GM12873 (cell line): ENCODE measurements at regions not wholly inside any gene's neighbourhood (a gene's known extent, or its start where the extent isn't known, plus 50 kb on each side); places are given as distances from the start of the nearest gene placed in this dataset.

Experiments used
- TF ChIP-seq, protein P1 (sequence below): IDR thresholded peaks from 2 replicates; pipeline ENCODE4 v1.5.1; 2012; ENCODE audit warnings: low read depth, mild to moderate bottlenecking, moderate library complexity, low read length, control low read depth; ENCODE audit not compliant: insufficient read depth; ENCODE audit errors: missing control alignments

DNA sequence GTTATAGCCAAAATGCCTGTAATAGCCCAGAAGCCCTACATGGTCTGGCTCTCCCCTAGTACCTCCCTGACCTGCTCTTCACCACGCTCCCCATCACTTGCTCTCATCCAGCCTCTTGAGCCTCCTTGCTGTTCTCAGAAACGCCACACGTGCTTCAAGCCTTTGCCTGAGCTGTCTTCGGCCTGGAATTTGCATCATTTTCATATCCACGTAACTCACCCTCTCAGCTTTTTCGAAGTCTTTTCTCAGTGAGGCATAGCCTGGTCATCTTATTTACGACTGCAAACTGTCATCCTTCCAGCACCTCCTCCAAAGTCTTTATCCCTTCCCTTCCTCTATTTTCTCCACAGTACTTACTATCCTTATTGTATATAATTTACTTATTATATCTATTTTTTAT lies 151.0 kb upstream of the AHR start:
- TF ChIP-seq, protein P1, sequence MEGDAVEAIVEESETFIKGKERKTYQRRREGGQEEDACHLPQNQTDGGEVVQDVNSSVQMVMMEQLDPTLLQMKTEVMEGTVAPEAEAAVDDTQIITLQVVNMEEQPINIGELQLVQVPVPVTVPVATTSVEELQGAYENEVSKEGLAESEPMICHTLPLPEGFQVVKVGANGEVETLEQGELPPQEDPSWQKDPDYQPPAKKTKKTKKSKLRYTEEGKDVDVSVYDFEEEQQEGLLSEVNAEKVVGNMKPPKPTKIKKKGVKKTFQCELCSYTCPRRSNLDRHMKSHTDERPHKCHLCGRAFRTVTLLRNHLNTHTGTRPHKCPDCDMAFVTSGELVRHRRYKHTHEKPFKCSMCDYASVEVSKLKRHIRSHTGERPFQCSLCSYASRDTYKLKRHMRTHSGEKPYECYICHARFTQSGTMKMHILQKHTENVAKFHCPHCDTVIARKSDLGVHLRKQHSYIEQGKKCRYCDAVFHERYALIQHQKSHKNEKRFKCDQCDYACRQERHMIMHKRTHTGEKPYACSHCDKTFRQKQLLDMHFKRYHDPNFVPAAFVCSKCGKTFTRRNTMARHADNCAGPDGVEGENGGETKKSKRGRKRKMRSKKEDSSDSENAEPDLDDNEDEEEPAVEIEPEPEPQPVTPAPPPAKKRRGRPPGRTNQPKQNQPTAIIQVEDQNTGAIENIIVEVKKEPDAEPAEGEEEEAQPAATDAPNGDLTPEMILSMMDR = no peak

DNA sequence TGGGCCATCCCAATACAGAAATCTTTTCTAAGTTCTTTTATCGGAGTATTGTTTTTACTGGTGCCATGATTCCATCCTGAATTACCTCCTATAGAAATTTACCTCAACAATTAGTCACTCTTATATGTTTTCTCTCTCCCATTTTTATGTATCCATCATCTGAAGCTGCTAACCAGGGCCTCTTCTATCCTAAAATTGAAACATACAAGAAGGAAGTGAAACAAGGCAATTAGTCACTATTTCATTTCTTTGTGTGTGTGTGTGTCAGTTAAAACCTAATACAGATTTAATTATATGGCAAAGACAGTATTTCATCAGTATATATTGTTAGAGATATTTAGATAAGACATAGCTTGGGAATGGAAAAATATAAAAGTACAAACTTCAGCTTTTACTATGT lies 148.4 kb upstream of the AHR start:
- TF ChIP-seq, protein P1 = no peak

DNA sequence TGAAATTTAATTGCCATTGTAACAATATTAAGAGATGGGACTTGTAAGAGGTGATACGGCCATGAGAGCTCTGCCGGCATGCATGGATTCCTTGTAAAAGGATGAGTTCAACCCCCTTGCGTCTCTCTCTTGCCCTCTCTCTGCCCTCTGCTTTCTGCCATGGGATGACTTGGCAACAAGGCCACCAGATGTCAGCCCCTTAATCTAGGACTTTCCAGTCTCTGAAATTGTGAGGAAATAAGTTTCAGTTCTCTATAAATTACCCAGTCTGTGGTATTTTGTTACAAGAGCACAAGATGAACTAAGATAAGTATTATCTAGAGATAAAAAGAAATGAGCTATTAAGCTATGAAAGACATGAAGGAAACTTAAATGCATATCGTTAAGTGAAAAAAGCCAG lies 145.7 kb upstream of the AHR start:
- TF ChIP-seq, protein P1 = no peak

DNA sequence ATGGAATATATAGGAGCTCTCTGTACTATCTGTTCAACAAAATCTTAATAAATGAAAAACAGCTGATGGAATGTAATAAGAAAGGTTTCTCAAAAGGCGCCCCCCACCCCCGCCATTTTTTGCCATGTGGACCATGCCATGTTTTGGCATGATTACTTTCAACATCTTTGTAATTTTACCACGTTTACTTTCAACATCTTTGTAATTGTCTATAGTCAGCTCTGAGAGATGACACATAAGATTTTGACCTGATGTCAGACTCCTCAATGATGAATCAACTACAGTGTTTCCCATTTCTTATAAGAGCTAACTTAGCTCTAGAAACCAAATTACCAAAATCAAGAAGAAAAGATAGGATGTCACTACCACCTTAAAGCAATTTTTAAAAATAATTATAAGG lies 144.9 kb upstream of the AHR start:
- TF ChIP-seq, protein P1 = no peak

DNA sequence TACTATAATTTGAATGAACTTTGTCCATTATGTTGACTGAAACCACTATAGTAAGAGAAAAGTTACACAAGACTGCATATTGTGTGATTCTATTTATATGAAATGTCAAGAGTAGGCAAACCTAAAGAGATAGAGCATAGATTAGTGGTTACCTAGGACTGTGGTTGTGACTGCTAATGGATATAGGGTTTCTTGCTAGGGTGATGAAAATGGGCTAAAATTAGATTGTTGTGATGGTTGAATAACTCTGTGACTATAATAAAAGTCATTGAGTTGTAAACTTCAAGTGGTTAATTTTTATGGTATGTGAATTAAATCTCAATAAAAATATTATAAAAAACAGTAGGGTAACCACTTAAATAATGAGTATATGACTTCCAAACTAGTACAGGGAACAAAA lies 142.9 kb upstream of the AHR start:
- TF ChIP-seq, protein P1 = no peak

DNA sequence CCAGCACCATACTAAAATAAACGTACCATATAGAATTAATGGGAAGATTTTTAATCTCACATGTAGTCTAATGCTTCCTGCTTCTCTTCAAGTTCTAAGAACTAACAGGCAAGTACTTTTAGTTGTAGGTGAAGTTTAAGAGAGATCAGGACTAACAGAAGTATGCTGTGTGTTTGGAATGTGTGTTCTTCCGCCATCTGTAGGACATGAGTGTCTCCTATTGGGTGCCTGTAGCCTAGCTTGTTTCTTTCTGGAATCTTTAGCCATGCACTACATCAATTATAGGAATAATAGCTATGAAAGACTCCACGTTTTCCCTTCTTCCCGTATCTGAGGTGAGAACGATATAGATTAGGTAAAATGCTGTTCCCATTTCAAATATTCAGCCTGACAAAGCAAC lies 140.2 kb upstream of the AHR start:
- TF ChIP-seq, protein P1 = no peak

DNA sequence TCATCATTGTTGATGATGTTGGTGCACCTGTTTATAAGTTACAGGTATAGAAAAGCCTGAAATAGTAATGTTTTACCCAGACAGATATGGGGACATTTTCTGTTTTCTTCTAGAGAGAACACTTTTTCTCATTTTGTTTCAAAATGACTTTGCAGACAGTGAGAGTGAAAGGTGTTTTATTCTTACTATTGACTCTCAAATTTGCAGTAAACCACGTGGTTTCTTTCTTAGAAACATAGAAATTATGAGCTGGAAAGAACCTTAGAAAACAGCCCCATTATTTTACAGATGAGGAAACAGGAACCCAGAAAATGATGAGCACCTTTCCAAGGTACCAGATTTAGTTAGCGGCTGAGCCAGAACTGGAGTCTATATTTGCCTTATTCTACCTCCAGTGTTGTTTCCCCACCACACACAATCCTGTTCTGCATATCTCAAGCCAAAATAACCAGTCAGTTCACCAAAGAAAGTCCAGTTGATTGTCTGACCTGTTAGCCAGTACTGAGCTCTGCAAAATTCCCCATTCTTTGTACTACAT lies 138.9 kb upstream of the AHR start:
- TF ChIP-seq, protein P1 = no peak
